SK-N-SH (cell line): ENCODE measurements at regions not wholly inside any gene's neighbourhood (a gene's known extent, or its start where the extent isn't known, plus 50 kb on each side); places are given as distances from the start of the nearest gene placed in this dataset.

Source experiments
- CTCF ChIA-PET: fragments of 300-600, 350-600 bp; formaldehyde crosslinking; extraction: SDS; loops from one replicate; lab custom pipeline; 2021; lab: Yijun Ruan, JAX
- POLR2A ChIA-PET: fragments of 350-600 bp; sonication (Branson Sonifier 250); formaldehyde crosslinking; extraction: SDS; loops from one replicate; lab custom pipeline; 2020; ENCODE audit warnings: antibody characterized with exemption, inconsistent platforms; lab: Yijun Ruan, JAX
- DNase-seq: peaks from one replicate; pipeline ENCODE4 v3.0.0; 2012
- H2AFZ ChIP-seq: fragments of 200-600 bp; sonication (generic); 2 replicates; pipeline ENCODE4 v1.8.1; 2016; ENCODE audit warnings: antibody characterized with exemption, mild to moderate bottlenecking, low read depth
- H3F3A ChIP-seq: fragments of 200-600 bp; sonication (generic); replicated peaks from 2 replicates; pipeline ENCODE3; 2016; ENCODE audit warnings: antibody characterized with exemption, mild to moderate bottlenecking; ENCODE audit not compliant: insufficient read depth
- H3K27ac ChIP-seq, 2 experiments: fragments of 200-500 bp in 1 of 2; fragments of 200-600 bp in 1 of 2; sonication (Bioruptor generic) in 1 of 2; sonication (generic), shearing (Covaris generic) in 1 of 2; 2 replicates each; pipeline versions ENCODE4 v1.5.1 to v1.6.1; 2014 to 2016; ENCODE audit warnings: low read depth in 2 of 2, inconsistent platforms in 1 of 2, low read length in 1 of 2, mild to moderate bottlenecking in 1 of 2, mixed read lengths in 1 of 2
- H3K27me3 ChIP-seq: fragments of 200-600 bp; sonication (generic), shearing (Covaris generic); 2 replicates; pipeline ENCODE4 v1.6.1; 2016; ENCODE audit warnings: mixed run types; ENCODE audit not compliant: insufficient read depth
- H3K36me3 ChIP-seq, 2 experiments: fragments of 200-500 bp in 1 of 2; fragments of 200-600 bp in 1 of 2; sonication (Bioruptor generic) in 1 of 2; sonication (generic) in 1 of 2; replicated peaks in 1 of 2; 2 replicates each; pipeline versions ENCODE3 to v1.5.1; 2014 to 2016; ENCODE audit warnings: low read length in 1 of 2, mild to moderate bottlenecking in 1 of 2; ENCODE audit not compliant: insufficient read depth in 2 of 2, control insufficient read depth in 1 of 2
- H3K4me1 ChIP-seq, 2 experiments: fragments of 200-500 bp in 1 of 2; fragments of 200-600 bp in 1 of 2; sonication (Bioruptor generic) in 1 of 2; sonication (generic), shearing (Covaris generic) in 1 of 2; 2 replicates each; pipeline versions ENCODE4 v1.5.1 to v1.6.1; 2014 to 2016; ENCODE audit warnings: low read depth in 1 of 2, low read length in 1 of 2, mixed run types in 1 of 2; ENCODE audit not compliant: insufficient read depth in 2 of 2, control insufficient read depth in 1 of 2
- H3K4me2 ChIP-seq: fragments of 200-600 bp; sonication (generic), shearing (Covaris generic); 2 replicates; pipeline ENCODE4 v1.6.1; 2017; ENCODE audit warnings: mixed run types
- H3K4me3 ChIP-seq, 2 experiments: fragments of 200-500 bp in 1 of 2; fragments of 200-600 bp in 1 of 2; sonication (Bioruptor generic) in 1 of 2; sonication (generic), shearing (Covaris generic) in 1 of 2; 2 replicates each; pipeline versions ENCODE4 v1.5.1 to v1.8.1; 2014 to 2016; ENCODE audit warnings: low read depth in 2 of 2, inconsistent platforms in 1 of 2, low read length in 1 of 2, mild to moderate bottlenecking in 1 of 2, mixed read lengths in 1 of 2, moderate library complexity in 1 of 2
- H3K79me2 ChIP-seq: fragments of 200-600 bp; sonication (generic); 2 replicates; pipeline ENCODE4 v1.8.1; 2017; ENCODE audit warnings: mild to moderate bottlenecking; ENCODE audit not compliant: insufficient read depth
- H3K9ac ChIP-seq: fragments of 200-600 bp; sonication (generic); 2 replicates; pipeline ENCODE4 v1.6.1; 2017; ENCODE audit warnings: mixed run types
- H3K9me2 ChIP-seq: fragments of 200-600 bp; sonication (generic); 2 replicates; pipeline ENCODE4 v1.6.1; 2017; ENCODE audit warnings: mixed run types
- H3K9me3 ChIP-seq: fragments of 200-600 bp; sonication (generic); 2 replicates; pipeline ENCODE4 v1.6.1; 2017; ENCODE audit warnings: mixed run types, mild to moderate bottlenecking, moderate library complexity
- H4K20me1 ChIP-seq: fragments of 200-600 bp; sonication (generic); 2 replicates; pipeline ENCODE4 v1.6.1; 2017; ENCODE audit warnings: mild to moderate bottlenecking, mixed run types; ENCODE audit not compliant: insufficient read depth
- CHD2 ChIP-seq: fragments of 150-350 bp; IDR thresholded peaks from 2 replicates; pipeline ENCODE4 v1.6.1; 2018; ENCODE audit warnings: low read length; ENCODE audit not compliant: partially characterized antibody
- CTCF ChIP-seq: fragments of 200-600 bp; sonication (generic); IDR thresholded peaks from 2 replicates; pipeline ENCODE4 v1.6.1; 2017; ENCODE audit warnings: antibody characterized with exemption, mild to moderate bottlenecking, moderate library complexity
- EP300 ChIP-seq, 2 experiments: IDR thresholded peaks; 2 replicates each; pipeline versions ENCODE4 v1.4.0 to v1.6.1; 2012; ENCODE audit warnings: borderline replicate concordance in 1 of 2, low read depth in 1 of 2, low read length in 1 of 2
- GABPA ChIP-seq: IDR thresholded peaks from 2 replicates; pipeline ENCODE4 v1.4.0; 2012; ENCODE audit warnings: low read depth, mild to moderate bottlenecking
- PBX3 ChIP-seq: IDR thresholded peaks from 2 replicates; pipeline ENCODE4; 2012
- REST ChIP-seq: IDR thresholded peaks from 2 replicates; pipeline ENCODE4 v1.6.1; 2012; ENCODE audit warnings: mild to moderate bottlenecking, low read depth, low read length, moderate library complexity
- RFX5 ChIP-seq: IDR thresholded peaks from 2 replicates; pipeline ENCODE4 v1.6.1; 2012; ENCODE audit warnings: mild to moderate bottlenecking, improper control_type of control experiment, low read length
- SIN3A ChIP-seq: IDR thresholded peaks from 2 replicates; pipeline ENCODE4 v1.6.1; 2012; ENCODE audit warnings: low read depth, mild to moderate bottlenecking, low read length, moderate library complexity, borderline replicate concordance
- YY1 ChIP-seq: IDR thresholded peaks from 2 replicates; pipeline ENCODE4 v1.4.0; 2012; ENCODE audit warnings: low read depth, mild to moderate bottlenecking
- ZBTB33 ChIP-seq: IDR thresholded peaks from 2 replicates; pipeline ENCODE4 v1.4.0; 2012; ENCODE audit warnings: low read depth, borderline replicate concordance
- WGBS: methylation state at CpG from one replicate; pipeline ENCODE4 v1.1.6; 2017; ENCODE audit warnings: low lambda C conversion rate; 5-methylcytosine and 5-hydroxymethylcytosine counted together

- no peaks in the 10 kb centered on the region for H3K9me2 ChIP-seq
- POLR2A ChIA-PET, result no interaction called here
- H4K20me1 ChIP-seq, result no peaks in the 10 kb centered on the region
- no peak for DNase-seq
- no peaks in the 10 kb centered on the region for H3K79me2 ChIP-seq
- H3K9me3 ChIP-seq, result no peaks in the 10 kb centered on the region
- no peaks in the 10 kb centered on the region for H3F3A ChIP-seq
- H3K27ac ChIP-seq, result no peak overlapping the region
- H3K4me2 ChIP-seq, result no peak overlapping the region
- CTCF ChIA-PET, result no interaction called here
- no peaks in the 10 kb centered on the region for H3K27me3 ChIP-seq
- no peaks in the 10 kb centered on the region for H3K36me3 ChIP-seq
- H3K4me3 ChIP-seq, result no peak overlapping the region
- no peak overlapping the region for H2AFZ ChIP-seq
- WGBS, result 19% methylated on average over 4 of the region's 4 CpGs
- no peaks in the 10 kb centered on the region for H3K4me1 ChIP-seq
- no peak for TF ChIP-seq SIN3A
- no peak for TF ChIP-seq YY1
- H3K9ac ChIP-seq, result no peak overlapping the region
Measured at GRCh38 chr1:165999826-166000225, 167.0 kb downstream of the FAM78B start.

- H3K9ac ChIP-seq, result no peak overlapping the region
- H3K9me3 ChIP-seq, result no peaks in the 10 kb centered on the region
- no peak for TF ChIP-seq CTCF
- no peaks in the 10 kb centered on the region for H3K9me2 ChIP-seq
- H2AFZ ChIP-seq, result no peak overlapping the region
- no peaks in the 10 kb centered on the region for H3F3A ChIP-seq
- no peaks in the 10 kb centered on the region for H3K79me2 ChIP-seq
- H3K36me3 ChIP-seq, result no peaks in the 10 kb centered on the region
- POLR2A ChIA-PET, result no interaction called here
- no peaks in the 10 kb centered on the region for H3K4me1 ChIP-seq
- DNase-seq, result no peak
- H3K27me3 ChIP-seq, result no peaks in the 10 kb centered on the region
- no peaks in the 10 kb centered on the region for H4K20me1 ChIP-seq
- H3K4me2 ChIP-seq, result no peak overlapping the region
- WGBS, result 23% methylated on average over 1 of the region's 1 CpG
- CTCF ChIA-PET, result no interaction called here
- H3K27ac ChIP-seq, result no peak overlapping the region
- H3K4me3 ChIP-seq, result no peak overlapping the region
Measured at GRCh38 chr1:166007176-166007575, 159.6 kb downstream of the FAM78B start.

GRCh38 chr1:166013232-166013631 is 153.6 kb downstream of the FAM78B start:
- Histone ChIP-seq H3K79me2 (no peaks in the 10 kb centered on the region), H4K20me1 (no peaks in the 10 kb centered on the region), H2AFZ (no peak overlapping the region), H3K27me3 (no peaks in the 10 kb centered on the region), H3F3A (no peaks in the 10 kb centered on the region), H3K9me2 (no peaks in the 10 kb centered on the region), H3K4me3 (no peak overlapping the region), H3K9ac (no peak overlapping the region), H3K4me1 (no peaks in the 10 kb centered on the region), H3K36me3 (no peaks in the 10 kb centered on the region), H3K27ac (no peak overlapping the region), H3K9me3 (no peaks in the 10 kb centered on the region), H3K4me2 (no peak overlapping the region)
- DNase-seq, result no peak
- 21% methylated on average over 4 of the region's 4 CpGs for WGBS
- POLR2A ChIA-PET, result no interaction called here
- CTCF ChIA-PET, result no interaction called here
- no peak for TF ChIP-seq GABPA
- no peak for TF ChIP-seq REST
- no peak for TF ChIP-seq CTCF
- TF ChIP-seq ZBTB33, result no peak
- no peak for TF ChIP-seq RFX5
- TF ChIP-seq CHD2, result no peak
- TF ChIP-seq PBX3, result no peak
- no peak for TF ChIP-seq EP300 (IDR thresholded peaks at IDR 0.05; ENCODE audit: borderline replicate concordance in 1 of 2, low read depth in 1 of 2, low read length in 1 of 2)
